HG02840 (cell line): ENCODE measurements at regions not wholly inside any gene's neighbourhood (a gene's known extent, or its start where the extent isn't known, plus 50 kb on each side); places are given as distances from the start of the nearest gene placed in this dataset.

Experiments used
- ATAC-seq: cut with Tn5 transposase; IDR thresholded peaks from one replicate; pipeline ENCODE4 v1.9.1; 2021; ENCODE audit warnings: mild to moderate bottlenecking, moderate library complexity, moderate number of reproducible peaks; ENCODE audit not compliant: unreplicated experiment, low FRiP score

DNA sequence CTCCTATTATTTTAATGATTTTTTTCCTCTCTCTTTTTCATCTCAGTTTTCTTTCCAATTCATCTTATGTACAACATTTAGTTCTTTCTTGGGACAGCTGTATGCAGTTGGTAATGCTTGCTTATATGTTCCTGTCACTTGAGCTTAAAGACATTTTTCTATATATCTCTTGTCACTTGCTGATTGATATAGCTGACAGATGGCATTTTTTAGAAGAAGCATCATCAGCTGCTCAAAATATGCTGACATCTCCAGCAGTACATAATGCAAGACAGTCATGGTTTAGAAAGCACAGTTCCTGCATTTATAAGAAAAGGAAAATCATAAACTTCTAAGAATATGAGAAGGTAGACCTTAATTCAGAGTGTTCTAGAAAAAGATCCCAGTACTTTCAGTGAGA lies 56.5 kb downstream of the DCAF8L1 start:
- no peak for ATAC-seq

DNA sequence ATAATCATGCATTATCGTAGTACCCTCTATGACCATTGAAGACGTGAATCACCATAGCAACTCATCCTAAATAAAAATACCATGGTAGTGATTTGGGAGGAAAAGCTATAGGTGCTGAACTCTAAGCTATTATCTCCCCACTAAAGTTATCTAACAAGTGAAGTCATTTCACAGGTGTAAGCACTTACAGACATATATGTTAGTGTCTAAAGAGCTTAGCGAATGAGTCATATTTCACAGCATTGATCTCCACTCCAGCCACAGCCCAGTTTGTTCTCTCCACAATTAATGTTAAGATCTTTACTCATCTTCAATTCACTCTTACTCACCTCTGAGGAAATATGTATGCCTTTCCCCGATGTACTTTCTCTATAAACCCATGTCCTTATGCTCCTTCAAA lies 57.0 kb downstream of the DCAF8L1 start:
- no peak for ATAC-seq

DNA sequence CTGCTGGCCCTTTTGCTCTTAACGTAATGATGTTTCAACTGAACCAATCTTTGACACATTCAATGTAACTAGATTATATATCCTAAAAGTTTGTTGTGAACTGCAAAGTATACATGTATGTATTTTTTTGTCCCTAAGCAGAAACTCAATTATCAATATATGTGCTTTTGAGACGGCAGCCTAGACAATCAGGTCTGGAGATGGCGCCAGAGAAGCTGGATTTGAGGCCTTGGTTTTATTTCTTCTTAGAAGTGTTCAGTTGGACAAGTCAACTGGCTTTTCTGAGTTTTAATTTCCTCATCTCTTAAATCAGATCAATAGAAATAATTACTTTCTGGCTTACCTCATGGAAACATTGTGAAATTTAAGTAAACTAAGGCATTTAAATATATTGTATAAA lies 62.5 kb downstream of the DCAF8L1 start:
- no peak for ATAC-seq

- ATAC-seq: no peak
Measured at GRCh38 chrX:27917713-27918500, 63.3 kb downstream of the DCAF8L1 start.

DNA sequence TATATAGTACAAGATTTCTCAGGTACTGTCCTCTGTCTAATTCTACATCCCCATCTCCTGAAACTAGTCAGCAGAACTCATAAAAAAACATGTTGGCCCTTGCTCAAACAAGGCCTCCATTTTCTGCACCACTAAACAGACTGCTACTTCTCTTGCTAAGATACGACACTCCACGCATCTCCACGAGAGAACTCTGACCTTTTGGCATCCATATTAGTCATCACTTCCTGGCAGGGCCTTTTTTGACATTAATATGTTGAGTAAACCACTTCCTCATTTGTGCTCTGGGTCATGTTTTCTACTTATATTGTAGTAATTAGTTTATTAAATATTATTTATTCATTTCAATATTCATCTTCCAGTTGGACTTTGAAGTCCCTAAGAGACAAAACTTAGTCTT lies 65.6 kb downstream of the DCAF8L1 start:
- ATAC-seq: peak; percentile 85

GRCh38 chrX:27910412-27910811 lies 70.8 kb downstream of the DCAF8L1 start:
- no peak for ATAC-seq

- ATAC-seq: no peak
Measured at GRCh38 chrX:27903960-27904359, 77.3 kb downstream of the DCAF8L1 start.

GRCh38 chrX:27893871-27894270 lies 86.1 kb downstream of the MAGEB10 start:
- no peak for ATAC-seq

GRCh38 chrX:27893211-27893610 lies 85.4 kb downstream of the MAGEB10 start:
- ATAC-seq: no peak

GRCh38 chrX:27890611-27891010 lies 82.8 kb downstream of the MAGEB10 start:
- ATAC-seq: no peak

GRCh38 chrX:27889878-27890277 lies 82.1 kb downstream of the MAGEB10 start:
- no peak for ATAC-seq

DNA sequence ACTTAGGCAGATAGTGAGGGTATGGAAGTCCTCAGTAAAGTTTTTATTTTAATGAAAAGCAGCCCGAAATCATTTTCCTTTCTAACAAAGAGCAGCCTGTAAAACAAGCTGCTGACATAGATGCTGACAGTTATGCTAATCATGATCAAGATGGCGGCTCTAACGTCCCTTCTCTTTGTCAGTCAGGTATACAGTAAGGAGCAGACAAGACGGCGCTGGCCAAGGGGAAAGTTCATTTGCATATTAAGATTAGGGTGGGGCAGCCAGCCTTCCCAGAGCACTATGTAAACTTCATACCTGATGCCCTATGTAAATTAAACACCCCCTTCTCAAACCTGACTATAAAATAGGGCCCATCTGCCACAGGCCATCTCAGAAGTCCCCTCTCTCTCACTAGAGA lies 76.9 kb downstream of the MAGEB10 start:
- no peak for ATAC-seq

DNA sequence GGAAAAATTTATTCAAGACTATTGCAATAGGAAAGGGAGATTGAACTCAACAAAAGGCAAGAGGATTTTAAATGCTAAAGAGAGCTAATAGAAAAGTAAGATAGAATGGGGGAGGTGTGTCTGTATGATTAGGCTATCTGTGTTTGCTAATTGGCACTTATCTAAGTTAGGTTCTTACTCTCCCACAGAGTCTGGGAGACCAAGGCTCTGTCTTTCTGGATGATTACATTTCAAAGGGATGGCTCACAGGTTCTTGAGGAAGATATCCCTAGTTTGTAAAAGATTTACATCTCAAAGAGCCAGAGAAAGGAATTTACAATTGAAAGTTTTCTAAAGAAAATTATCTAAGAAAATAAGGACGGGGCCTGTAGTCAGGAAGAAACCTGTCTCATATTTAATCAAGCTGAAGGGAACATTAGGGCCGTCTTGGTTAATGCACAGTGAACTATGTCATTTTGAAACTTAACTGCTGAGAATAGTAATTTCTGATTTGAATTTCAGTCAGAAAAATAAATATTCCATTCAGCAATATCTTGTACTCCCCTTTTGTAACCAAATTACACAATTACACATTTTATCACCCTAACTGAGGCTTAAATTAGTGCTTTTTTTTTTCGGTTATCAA lies 75.8 kb downstream of the MAGEB10 start:
- ATAC-seq: no peak

GRCh38 chrX:27882695-27883094 lies 74.9 kb downstream of the MAGEB10 start:
- ATAC-seq: no peak

DNA sequence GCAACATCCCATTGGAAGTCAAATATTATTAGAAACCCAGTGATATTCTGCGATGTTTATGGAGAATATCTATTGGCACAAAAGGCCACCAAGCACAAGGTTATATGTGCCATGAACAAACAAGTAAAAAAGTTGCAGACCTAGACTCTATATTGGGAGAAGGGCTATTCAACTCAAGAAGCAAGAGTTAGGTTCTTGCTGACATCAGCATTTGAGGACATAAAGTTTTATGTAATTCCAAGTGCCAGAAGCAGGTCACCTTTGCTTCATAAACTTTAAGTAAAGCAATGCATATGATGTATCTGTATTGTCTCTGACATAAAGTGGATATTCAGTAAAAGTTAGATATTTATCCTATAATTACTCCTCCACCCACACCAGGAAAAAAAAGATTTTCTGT lies 71.1 kb downstream of the MAGEB10 start:
- ATAC-seq: no peak
